K562 (cell line): ENCODE measurements at regions not wholly inside any gene's neighbourhood (a gene's known extent, or its start where the extent isn't known, plus 50 kb on each side); places are given as distances from the start of the nearest gene placed in this dataset.
A peak's percentile ranks its signal among the peaks of the same experiment; 100 is the strongest.

Experiments
- ATAC-seq: fragments of 200-7000 bp; cut with Tn5 transposase; 3 replicates; pipeline ENCODE4 v1.9.1; 2020; ENCODE audit warnings: moderate library complexity
- BruUV-seq: library from RNA; stranded (reverse); fragments of 400-500 nt; replicated peaks from 2 replicates; lab custom pipeline; 2021; lab: Mats Ljungman, UMichigan
- CTCF ChIA-PET: fragments of 300-600 bp; formaldehyde crosslinking; extraction: SDS; loops from one replicate; lab custom pipeline; 2021; ENCODE audit warnings: low intra/inter-chr PET ratio; lab: Yijun Ruan, JAX
- POLR2A ChIA-PET: fragments of 300-600, 350-650 bp; sonication (Branson Sonifier 250); formaldehyde crosslinking; extraction: SDS; loops from one replicate; lab custom pipeline; 2021; ENCODE audit warnings: antibody characterized with exemption, inconsistent platforms; lab: Yijun Ruan, JAX
- DNase-seq, 4 experiments: peaks; one replicate each; pipeline versions ENCODE4 v3.0.0 to v3.0.0-alpha.2; 2011 to 2018; ENCODE audit warnings: low spot score in 3 of 4, mixed read lengths in 3 of 4; ENCODE audit errors: extremely low read depth in 1 of 4
- FAIRE-seq: peaks from 2 replicates; lab custom pipeline; 2011; peaks lifted over from hg19 to GRCh38; lab: Jason Lieb, UNC
- H2AFZ ChIP-seq: 2 replicates; pipeline ENCODE4 v1.6.0; 2011; ENCODE audit warnings: low read depth, low read length, control low read depth, inconsistent platforms
- H3K27ac ChIP-seq: fragments of 200-600 bp; 3 replicates; pipeline ENCODE4 v1.8.0; 2011; ENCODE audit warnings: low read depth, mild to moderate bottlenecking, control low read depth, inconsistent platforms, low read length, moderate library complexity, mixed read lengths; ENCODE audit errors: extremely low read depth
- H3K27me3 ChIP-seq, 2 experiments: fragments of 300-600 bp in 1 of 2; 2 replicates in 1 of 2; 3 replicates in 1 of 2; pipeline versions ENCODE4 v1.6.0 to v1.8.0; 2011; ENCODE audit warnings: inconsistent platforms in 2 of 2, low read length in 2 of 2, mild to moderate bottlenecking in 1 of 2, mixed read lengths in 1 of 2, moderate library complexity in 1 of 2; ENCODE audit not compliant: control insufficient read depth in 2 of 2, insufficient read depth in 2 of 2
- H3K36me3 ChIP-seq: fragments of 300-600 bp; 3 replicates; pipeline ENCODE4 v1.8.0; 2011; ENCODE audit warnings: mild to moderate bottlenecking, low read length, inconsistent platforms; ENCODE audit not compliant: control insufficient read depth, insufficient read depth
- H3K4me1 ChIP-seq, 2 experiments: fragments of 200-600 bp in 1 of 2; replicated peaks in 1 of 2; 2 replicates in 1 of 2; 3 replicates in 1 of 2; pipeline versions ENCODE4 v1.5.1 to v1.8.0; 2011; ENCODE audit warnings: inconsistent platforms in 2 of 2, low read length in 2 of 2, mild to moderate bottlenecking in 1 of 2, mixed read lengths in 1 of 2, moderate library complexity in 1 of 2; ENCODE audit not compliant: control insufficient read depth in 2 of 2, insufficient read depth in 2 of 2
- H3K4me2 ChIP-seq: 2 replicates; pipeline ENCODE4 v1.6.1; 2011; ENCODE audit warnings: low read length, control low read depth, inconsistent platforms, mixed read lengths; ENCODE audit not compliant: insufficient read depth
- H3K4me3 ChIP-seq: fragments of 200-600 bp; sonication (generic), shearing (Covaris generic); 2 replicates; pipeline ENCODE4 v1.5.1; 2016; ENCODE audit warnings: control low read depth, inconsistent platforms
- H3K79me2 ChIP-seq: fragments of 200-600 bp; 3 replicates; pipeline ENCODE4 v1.8.0; 2011; ENCODE audit warnings: low read length, inconsistent platforms; ENCODE audit not compliant: control insufficient read depth, insufficient read depth
- H3K9ac ChIP-seq, 2 experiments: 2 replicates each; pipeline versions ENCODE4 v1.6.0 to v1.6.1; 2011; ENCODE audit warnings: low read depth in 2 of 2, low read length in 2 of 2, control low read depth in 1 of 2, inconsistent platforms in 1 of 2, mild to moderate bottlenecking in 1 of 2, mixed read lengths in 1 of 2; ENCODE audit not compliant: insufficient read depth in 1 of 2
- H3K9me1 ChIP-seq: one replicate; pipeline ENCODE4 v1.6.0; 2011; ENCODE audit warnings: inconsistent platforms, mild to moderate bottlenecking, low read length, moderate library complexity; ENCODE audit not compliant: control insufficient read depth, insufficient read depth
- H3K9me3 ChIP-seq: replicated peaks from 2 replicates; pipeline ENCODE4 v1.5.1; 2011; ENCODE audit warnings: low read depth, low read length, inconsistent platforms; ENCODE audit not compliant: control insufficient read depth, insufficient read depth
- H4K20me1 ChIP-seq: replicated peaks from 2 replicates; pipeline ENCODE4 v1.6.1; 2011; ENCODE audit warnings: low read length, inconsistent platforms, mixed read lengths; ENCODE audit not compliant: control insufficient read depth, insufficient read depth
- C11orf30 ChIP-seq: fragments of 450-650 bp; IDR thresholded peaks from 2 replicates; pipeline ENCODE4 v1.6.1; 2016; ENCODE audit warnings: low read depth, mild to moderate bottlenecking
- CCNT2 ChIP-seq: IDR thresholded peaks from 2 replicates; pipeline ENCODE4 v1.6.1; 2011; ENCODE audit warnings: borderline replicate concordance, low read depth, mild to moderate bottlenecking, moderate library complexity, mixed read lengths, low read length; ENCODE audit not compliant: insufficient read length; ENCODE audit errors: extremely low read depth
- GABPB2 ChIP-seq: fragments of 250-450 bp; sonication (Bioruptor Pico); conservative IDR thresholded peaks from 2 replicates; pipeline ENCODE4 v1.5.1; 2021; ENCODE audit warnings: mild to moderate bottlenecking
- MAFF ChIP-seq: IDR thresholded peaks from 2 replicates; pipeline ENCODE4 v1.6.1; 2012; ENCODE audit warnings: low read length, improper control_type of control experiment
- MAFG ChIP-seq: fragments of 450-650 bp; conservative IDR thresholded peaks from 2 replicates; pipeline ENCODE4 v1.6.1; 2016; ENCODE audit warnings: missing genetic modification characterization, missing compliant biosample characterization
- MAFK ChIP-seq: IDR thresholded peaks from 2 replicates; pipeline ENCODE4 v1.6.1; 2011; ENCODE audit warnings: low read length, improper control_type of control experiment
- RAD21 ChIP-seq, 2 experiments: fragments of 250-450 bp in 1 of 2; fragments of 450-650 bp in 1 of 2; sonication (Bioruptor Pico) in 1 of 2; formaldehyde crosslinking in 1 of 2; IDR thresholded peaks in 1 of 2; conservative IDR thresholded peaks in 1 of 2; 2 replicates each; pipeline versions ENCODE4 v1.4.0 to v1.8.0; 2020 to 2022; ENCODE audit warnings: mild to moderate bottlenecking in 2 of 2, moderate library complexity in 1 of 2
- SOX6 ChIP-seq: fragments of 450-650 bp; IDR thresholded peaks from 2 replicates; pipeline ENCODE4 v1.6.1; 2014; ENCODE audit warnings: mild to moderate bottlenecking
- TSC22D4 ChIP-seq: fragments of 450-650 bp; IDR thresholded peaks from 2 replicates; pipeline ENCODE4 v1.6.1; 2016; ENCODE audit warnings: missing genetic modification characterization, missing biosample characterization, control low read depth
- ZNF12 ChIP-seq: sonication (generic); formaldehyde crosslinking; IDR thresholded peaks from 2 replicates; pipeline ENCODE4 v1.4.0; 2020; ENCODE audit warnings: mild to moderate bottlenecking, missing genetic modification reagents
- ZNF316 ChIP-seq: fragments of 450-650 bp; IDR thresholded peaks from 2 replicates; pipeline ENCODE4 v1.6.1; 2016
- ZNF551 ChIP-seq: fragments of 250-450 bp; sonication (Bioruptor Pico); IDR thresholded peaks from 2 replicates; pipeline ENCODE4 v1.5.0; 2021; ENCODE audit warnings: mild to moderate bottlenecking, moderate library complexity
- ZNF584 ChIP-seq: fragments of 200-800 bp; sonication (Bioruptor generic); IDR thresholded peaks from 2 replicates; pipeline ENCODE4 v1.6.1; 2016; ENCODE audit warnings: low read depth, mild to moderate bottlenecking, missing genetic modification characterization, missing compliant biosample characterization
- WGBS: fragments of 100-300 bp; shearing (Covaris generic); methylation state at CpG from one replicate; pipeline ENCODE4 v1.1.6; 2016; ENCODE audit warnings: low coverage, mixed read lengths; ENCODE audit not compliant: insufficient coverage; ENCODE audit errors: missing lambda C conversion rate; 5-methylcytosine and 5-hydroxymethylcytosine counted together
- in situ Hi-C: fragments of 300-500 bp; cut with MboI; formaldehyde crosslinking; loops from 4 replicates; pipeline ENCODE4 v1.15.0; 2018; ENCODE audit warnings: inconsistent platforms, mixed read lengths
- intact Hi-C: fragments of 100-400 bp; cut with micrococcal nuclease; formaldehyde crosslinking; loops from 2 replicates; pipeline ENCODE4 v1.14.2; 2022
- TF ChIP-seq, protein P1 (sequence below): fragments of 250-450 bp; sonication (Bioruptor Pico); IDR thresholded peaks from 2 replicates; pipeline ENCODE4 v1.5.0; 2021; ENCODE audit warnings: mild to moderate bottlenecking, moderate library complexity

DNA sequence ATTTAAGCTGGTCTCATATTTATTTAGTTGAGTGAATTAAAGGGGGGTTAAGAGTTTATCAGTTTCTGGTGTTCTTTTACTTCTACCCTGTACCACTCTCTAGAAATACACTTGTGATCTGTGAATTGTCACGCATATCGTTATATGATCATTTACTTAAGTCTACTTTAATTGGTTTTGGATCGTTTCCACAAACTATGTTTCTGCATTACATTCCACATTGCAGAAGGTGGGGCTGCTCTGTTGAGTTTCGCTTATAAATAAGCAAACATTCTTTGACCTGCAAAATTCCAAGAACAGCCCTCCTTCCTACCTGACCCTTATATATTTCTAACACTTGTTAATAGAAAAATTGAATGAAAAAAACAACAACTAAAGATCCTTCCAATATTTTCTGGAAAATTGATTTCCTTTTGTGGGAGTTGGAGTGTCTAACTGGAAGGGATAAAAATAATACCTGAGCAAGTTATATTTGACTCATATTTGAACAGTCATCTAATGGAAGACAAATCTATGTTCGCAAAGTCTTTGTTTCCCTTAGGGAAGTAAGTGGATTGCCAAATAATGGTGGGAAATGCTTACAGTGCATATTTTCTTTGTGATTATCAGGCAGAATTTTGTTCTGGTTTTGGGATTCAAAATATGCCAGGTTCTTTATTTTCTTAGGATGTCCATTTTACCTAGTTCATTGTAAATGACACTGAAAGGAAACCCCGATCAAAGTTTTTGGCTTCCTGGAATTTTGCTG is 152.7 kb downstream of the RELL1 start:
- ATAC-seq, result no peak
- Histone ChIP-seq H3K27me3 (no peaks in the 10 kb centered on the region), H3K36me3 (no peaks in the 10 kb centered on the region), H3K4me2 (no peak overlapping the region), H3K4me3 (no peak overlapping the region), H3K79me2 (no peaks in the 10 kb centered on the region), H3K4me1 (no peaks in the 10 kb centered on the region)
- POLR2A ChIA-PET, result interaction anchor here (0.6 kb wide), 1 partner anchor 502 kb away, joined by 3 read pairs; no protein-coding TSS in a partner anchor
- 2% methylated on average over 6 of the region's 6 CpGs for WGBS
- in situ Hi-C loops, result no loop called here
- FAIRE-seq, result no peak
- peak; percentile 60 for TF ChIP-seq MAFG (tag)
- TF ChIP-seq CCNT2, result no peak
- peak; percentile 50; the same call in 1 of the 2 replicates for TF ChIP-seq C11orf30
- TF ChIP-seq, protein P1, sequence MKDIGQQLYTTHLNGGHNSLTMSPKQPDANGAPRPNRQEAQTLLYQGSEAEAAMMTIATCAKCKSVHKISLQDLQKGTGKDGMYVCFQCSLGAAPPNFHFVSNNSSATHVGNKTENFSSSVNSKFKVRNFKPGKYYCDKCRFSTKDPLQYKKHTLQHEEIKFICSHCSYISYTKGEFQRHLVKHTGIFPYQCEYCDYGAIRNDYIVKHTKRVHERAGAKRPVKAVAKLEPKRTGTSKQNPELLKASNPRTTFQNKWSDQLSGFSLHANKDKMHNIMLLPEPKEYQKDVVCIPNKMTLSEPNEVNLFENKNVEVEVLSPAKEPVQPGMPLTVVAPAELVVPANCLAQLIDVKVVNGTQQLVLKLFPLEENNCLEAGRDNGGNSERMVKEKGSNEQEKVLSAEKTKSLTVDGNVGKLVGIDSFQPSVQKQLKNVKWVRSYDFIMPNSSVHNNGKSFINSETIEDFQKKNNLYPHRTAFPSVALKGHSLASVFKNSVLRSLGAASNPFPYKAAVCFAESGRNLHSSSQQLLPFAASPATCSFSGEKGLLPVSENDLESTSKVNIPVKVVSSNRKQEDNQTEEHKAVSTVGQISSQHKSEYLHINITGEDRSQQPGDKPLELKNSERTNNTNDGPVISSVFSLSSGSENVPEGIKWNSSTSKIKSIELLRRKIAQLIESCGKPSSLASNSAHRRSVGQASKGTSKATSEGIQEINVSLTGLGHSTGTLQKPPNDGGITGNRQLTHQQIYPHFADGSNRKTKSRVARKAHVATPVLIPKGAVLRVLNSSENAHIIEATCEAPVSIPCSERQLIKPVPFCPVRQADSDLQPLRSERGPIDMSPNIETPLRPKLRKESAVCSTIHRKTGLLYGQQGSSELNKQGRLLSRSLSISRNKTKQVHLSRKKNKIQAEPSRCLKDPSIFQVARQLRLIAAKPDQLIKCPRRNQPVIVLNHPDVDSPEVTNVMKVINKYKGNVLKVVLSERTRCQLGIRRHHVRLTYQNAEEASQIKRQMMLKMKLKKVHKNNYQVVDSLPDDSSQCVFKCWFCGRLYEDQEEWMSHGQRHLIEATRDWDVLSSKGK (CRISPR knock-in tag), result no peak
- no peak for TF ChIP-seq TSC22D4 (tag)
- TF ChIP-seq ZNF584 (CRISPR knock-in tag), result no peak
- no peak for TF ChIP-seq RAD21 (CRISPR knock-in tag; conservative IDR thresholded peaks at IDR 0.05 in 1 of 2, IDR thresholded peaks at IDR 0.05 in 1 of 2)
- no peak for TF ChIP-seq GABPB2
- TF ChIP-seq ZNF12 (CRISPR knock-in tag), result no peak
- TF ChIP-seq MAFK, result peak; percentile 69
- TF ChIP-seq ZNF551 (CRISPR knock-in tag), result no peak
- TF ChIP-seq ZNF316, result peak; percentile 80
- TF ChIP-seq MAFF, result peak; percentile 67
- TF ChIP-seq SOX6, result no peak
- TF ChIP-seq, all 486 proteins: peak for 5
- DNase-seq, result no peak
- Histone ChIP-seq H3K9me3 (no peaks in the 10 kb centered on the region), H3K9ac (no peak overlapping the region), H3K9me1 (no peaks in the 10 kb centered on the region), H3K27ac (no peak overlapping the region), H4K20me1 (no peaks in the 10 kb centered on the region), H2AFZ (no peak overlapping the region)
- intact Hi-C loops, result no loop called here
- no TSS peak for BruUV-seq
- CTCF ChIA-PET, result no interaction called here
